Glutamatergic neuron (in vitro differentiated cells): ENCODE measurements at regions not wholly inside any gene's neighbourhood (a gene's known extent, or its start where the extent isn't known, plus 50 kb on each side); places are given as distances from the start of the nearest gene placed in this dataset.
A peak's percentile ranks its signal among the peaks of the same experiment; 100 is the strongest.

Experiments used
- DNase-seq: peaks from one replicate; pipeline ENCODE4 v3.0.0; 2022
- H3K27ac Mint-ChIP-seq: one replicate; pipeline ENCODE4 v1.8.0; 2020; ENCODE audit warnings: mild to moderate bottlenecking, mixed read lengths, inconsistent platforms; ENCODE audit not compliant: unreplicated experiment
- H3K27me3 Mint-ChIP-seq: one replicate; pipeline ENCODE4 v1.8.0; 2020; ENCODE audit warnings: mild to moderate bottlenecking, moderate library complexity, mixed read lengths, inconsistent platforms; ENCODE audit not compliant: unreplicated experiment
- H3K36me3 Mint-ChIP-seq: one replicate; pipeline ENCODE4 v1.8.0; 2020; ENCODE audit warnings: mild to moderate bottlenecking, mixed read lengths, inconsistent platforms; ENCODE audit not compliant: unreplicated experiment
- H3K4me1 Mint-ChIP-seq: one replicate; pipeline ENCODE4 v1.8.0; 2020; ENCODE audit warnings: mild to moderate bottlenecking, low read depth, mixed read lengths, inconsistent platforms; ENCODE audit not compliant: unreplicated experiment
- H3K4me3 Mint-ChIP-seq: one replicate; pipeline ENCODE4 v1.8.0; 2020; ENCODE audit warnings: mild to moderate bottlenecking, mixed read lengths, inconsistent platforms; ENCODE audit not compliant: unreplicated experiment
- H3K9me3 Mint-ChIP-seq: one replicate; pipeline ENCODE4 v1.8.0; 2020; ENCODE audit warnings: mild to moderate bottlenecking, moderate library complexity, mixed read lengths, inconsistent platforms; ENCODE audit not compliant: unreplicated experiment
- TF ChIP-seq, protein P1 (sequence below): fragments of 200-600 bp; sonication (generic); IDR thresholded peaks from one replicate; pipeline ENCODE4 v1.5.0; 2021; ENCODE audit not compliant: partially characterized antibody, unreplicated experiment

DNA sequence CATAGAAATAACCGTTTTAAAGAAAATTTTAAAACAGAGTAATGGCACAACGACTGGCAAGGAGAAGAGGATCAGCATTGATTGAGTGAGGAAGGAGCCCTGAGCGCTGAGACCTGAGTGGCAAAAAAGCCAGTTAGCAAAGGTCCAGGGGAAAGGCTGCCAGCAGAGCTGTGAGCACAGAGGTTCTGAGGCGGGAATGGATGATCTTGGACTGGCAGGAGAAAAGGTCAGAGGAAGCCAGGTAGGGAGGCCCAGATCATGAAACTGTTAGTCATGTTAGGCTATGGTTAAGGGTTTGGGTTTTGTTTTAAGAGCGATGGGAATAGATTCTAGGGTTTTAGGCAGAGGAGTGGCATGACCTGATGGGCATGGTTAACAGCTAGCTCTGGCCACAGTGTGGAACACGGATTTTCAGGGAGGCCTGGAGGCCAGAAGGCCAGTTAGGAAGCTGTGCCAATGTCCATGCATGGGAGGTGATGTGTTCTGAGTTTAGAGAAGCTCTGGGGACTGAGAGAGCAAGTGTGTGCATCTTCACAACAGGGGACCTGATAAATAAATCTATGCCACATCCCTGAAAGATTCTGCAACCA is 57.7 kb upstream of the GALNT10 start:
- TF ChIP-seq, protein P1, sequence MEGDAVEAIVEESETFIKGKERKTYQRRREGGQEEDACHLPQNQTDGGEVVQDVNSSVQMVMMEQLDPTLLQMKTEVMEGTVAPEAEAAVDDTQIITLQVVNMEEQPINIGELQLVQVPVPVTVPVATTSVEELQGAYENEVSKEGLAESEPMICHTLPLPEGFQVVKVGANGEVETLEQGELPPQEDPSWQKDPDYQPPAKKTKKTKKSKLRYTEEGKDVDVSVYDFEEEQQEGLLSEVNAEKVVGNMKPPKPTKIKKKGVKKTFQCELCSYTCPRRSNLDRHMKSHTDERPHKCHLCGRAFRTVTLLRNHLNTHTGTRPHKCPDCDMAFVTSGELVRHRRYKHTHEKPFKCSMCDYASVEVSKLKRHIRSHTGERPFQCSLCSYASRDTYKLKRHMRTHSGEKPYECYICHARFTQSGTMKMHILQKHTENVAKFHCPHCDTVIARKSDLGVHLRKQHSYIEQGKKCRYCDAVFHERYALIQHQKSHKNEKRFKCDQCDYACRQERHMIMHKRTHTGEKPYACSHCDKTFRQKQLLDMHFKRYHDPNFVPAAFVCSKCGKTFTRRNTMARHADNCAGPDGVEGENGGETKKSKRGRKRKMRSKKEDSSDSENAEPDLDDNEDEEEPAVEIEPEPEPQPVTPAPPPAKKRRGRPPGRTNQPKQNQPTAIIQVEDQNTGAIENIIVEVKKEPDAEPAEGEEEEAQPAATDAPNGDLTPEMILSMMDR: no peak
- no peak for DNase-seq
- no peak overlapping the region for H3K4me3 Mint-ChIP-seq
- peak overlapping the region; percentile 24 for H3K27ac Mint-ChIP-seq
- no peaks in the 10 kb centered on the region for H3K9me3 Mint-ChIP-seq
- no peaks in the 10 kb centered on the region for H3K36me3 Mint-ChIP-seq
- peaks cover 2% of the 10 kb centered on the region for H3K27me3 Mint-ChIP-seq
- H3K4me1 Mint-ChIP-seq: peaks cover 5% of the 10 kb centered on the region

DNA sequence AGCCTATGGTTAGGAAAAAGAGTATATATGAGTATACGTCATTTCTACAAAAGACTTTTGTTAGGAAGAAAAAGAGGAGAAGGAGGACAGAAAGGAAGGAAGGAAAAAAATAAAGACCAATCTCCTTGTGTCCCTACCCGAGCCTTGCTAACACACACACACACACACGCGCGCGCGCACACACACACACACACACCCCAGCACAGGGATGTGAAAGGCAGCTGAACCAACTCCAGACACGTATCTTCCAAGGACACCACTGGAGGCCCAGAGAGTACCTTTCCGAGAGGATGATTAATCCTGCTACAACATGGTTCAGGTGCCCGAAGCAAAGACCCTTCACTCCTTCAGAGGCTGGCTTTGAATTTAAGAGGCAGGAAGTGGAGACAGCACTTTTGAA is 56.9 kb upstream of the GALNT10 start:
- peaks cover 5% of the 10 kb centered on the region for H3K4me1 Mint-ChIP-seq
- TF ChIP-seq, protein P1: no peak
- DNase-seq: peak; percentile 48

DNA sequence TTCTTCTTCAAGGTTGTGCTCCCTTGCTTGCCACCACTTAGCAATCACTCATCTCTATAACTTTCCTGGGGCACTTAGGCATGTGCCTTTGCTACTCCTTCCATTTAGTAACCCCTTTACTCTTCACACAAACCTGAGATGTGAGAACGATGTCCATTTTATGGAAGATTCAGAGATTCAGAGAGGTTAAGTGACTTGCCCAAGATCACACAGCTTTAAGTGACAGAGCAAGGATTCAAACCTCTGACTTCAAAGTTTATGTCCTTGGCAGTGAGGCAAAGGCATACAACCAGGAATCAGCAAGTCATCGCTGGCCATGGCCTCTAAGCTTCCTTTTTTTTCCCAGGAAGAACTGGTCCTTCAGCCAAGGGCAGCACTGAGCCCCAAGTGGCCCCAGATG is 56.0 kb upstream of the GALNT10 start:
- DNase-seq: no peak
- Mint-ChIP-seq H3K27me3 (peaks cover 2% of the 10 kb centered on the region), H3K36me3 (no peaks in the 10 kb centered on the region), H3K9me3 (no peaks in the 10 kb centered on the region), H3K27ac (no peak overlapping the region), H3K4me1 (peaks cover 5% of the 10 kb centered on the region), H3K4me3 (no peak overlapping the region)
- TF ChIP-seq, protein P1: no peak

More for the DNA sequence above, 56.9 kb upstream of the GALNT10 start:
- peaks cover 2% of the 10 kb centered on the region for H3K27me3 Mint-ChIP-seq
- no peaks in the 10 kb centered on the region for H3K36me3 Mint-ChIP-seq
- H3K27ac Mint-ChIP-seq: no peak overlapping the region
- H3K9me3 Mint-ChIP-seq: no peaks in the 10 kb centered on the region
- H3K4me3 Mint-ChIP-seq: no peak overlapping the region

DNA sequence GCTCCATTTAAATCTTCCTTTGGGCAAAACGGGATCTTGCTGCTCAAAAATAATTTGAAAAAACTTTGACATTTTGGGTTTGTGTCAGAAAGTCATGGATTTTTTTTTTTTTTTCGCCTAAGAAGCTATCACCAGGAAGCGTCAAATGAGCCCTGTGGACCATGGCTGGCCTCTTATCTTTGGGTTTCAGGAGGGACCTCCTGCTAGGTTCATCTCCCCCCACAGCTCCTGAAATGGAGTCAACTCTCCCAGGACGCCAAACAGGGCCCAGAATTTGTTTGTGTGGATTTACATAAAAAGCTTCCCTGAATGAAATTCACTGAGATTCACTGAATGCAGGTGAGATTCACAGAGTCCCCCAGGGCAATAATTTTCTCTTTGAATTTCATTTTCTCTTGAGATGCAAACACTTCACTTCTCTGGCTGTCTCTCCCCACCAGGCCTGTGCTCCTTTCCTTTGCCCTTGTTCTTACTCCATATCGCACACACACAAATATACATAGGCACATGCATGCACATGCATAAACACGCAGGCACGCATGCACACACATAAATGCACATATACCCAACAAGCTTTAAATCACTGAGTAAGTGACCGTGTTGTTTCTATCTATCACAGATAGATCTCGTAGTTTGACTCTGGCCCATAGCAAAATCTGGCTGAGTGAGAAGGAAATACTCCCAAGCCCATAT is 55.3 kb upstream of the GALNT10 start:
- no peak overlapping the region for H3K4me3 Mint-ChIP-seq
- no peak overlapping the region for H3K27ac Mint-ChIP-seq
- H3K36me3 Mint-ChIP-seq: no peaks in the 10 kb centered on the region
- TF ChIP-seq, protein P1: no peak
- DNase-seq: no peak
- H3K9me3 Mint-ChIP-seq: no peaks in the 10 kb centered on the region
- peaks cover 5% of the 10 kb centered on the region for H3K4me1 Mint-ChIP-seq
- peaks cover 2% of the 10 kb centered on the region for H3K27me3 Mint-ChIP-seq

DNA sequence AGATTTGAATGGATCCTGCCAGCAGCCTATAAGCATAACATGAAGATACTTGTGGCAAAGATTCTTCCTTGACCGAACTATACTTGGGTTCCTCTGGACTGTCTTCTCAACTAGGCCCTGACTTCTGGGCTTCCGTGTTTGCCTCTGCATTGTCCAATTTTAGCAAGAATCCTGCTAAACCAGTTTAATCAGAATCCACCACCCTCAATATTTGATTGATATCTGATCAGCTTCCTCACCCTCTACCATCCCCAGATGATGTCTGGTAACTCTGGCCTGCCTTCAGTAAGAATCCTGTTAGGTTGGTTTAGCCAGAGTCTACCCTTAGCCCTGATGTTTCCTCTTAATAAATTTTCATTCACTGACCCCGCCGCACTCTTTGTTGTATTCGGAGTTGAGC is 54.4 kb upstream of the GALNT10 start:
- Mint-ChIP-seq H3K4me1 (peaks cover 5% of the 10 kb centered on the region), H3K27me3 (peaks cover 7% of the 10 kb centered on the region), H3K27ac (no peak overlapping the region), H3K36me3 (no peaks in the 10 kb centered on the region), H3K4me3 (no peak overlapping the region), H3K9me3 (no peaks in the 10 kb centered on the region)
- DNase-seq: no peak
- TF ChIP-seq, protein P1: no peak
